ENCODE measurements at regions not wholly inside any gene's neighbourhood (a gene's known extent, or its start where the extent isn't known, plus 50 kb on each side); places are given as distances from the start of the nearest gene placed in this dataset.

GRCh38 chr1:96510391-96510790, 211.2 kb upstream of the PTBP2 start:
- TF ChIP-seq, protein P1, sequence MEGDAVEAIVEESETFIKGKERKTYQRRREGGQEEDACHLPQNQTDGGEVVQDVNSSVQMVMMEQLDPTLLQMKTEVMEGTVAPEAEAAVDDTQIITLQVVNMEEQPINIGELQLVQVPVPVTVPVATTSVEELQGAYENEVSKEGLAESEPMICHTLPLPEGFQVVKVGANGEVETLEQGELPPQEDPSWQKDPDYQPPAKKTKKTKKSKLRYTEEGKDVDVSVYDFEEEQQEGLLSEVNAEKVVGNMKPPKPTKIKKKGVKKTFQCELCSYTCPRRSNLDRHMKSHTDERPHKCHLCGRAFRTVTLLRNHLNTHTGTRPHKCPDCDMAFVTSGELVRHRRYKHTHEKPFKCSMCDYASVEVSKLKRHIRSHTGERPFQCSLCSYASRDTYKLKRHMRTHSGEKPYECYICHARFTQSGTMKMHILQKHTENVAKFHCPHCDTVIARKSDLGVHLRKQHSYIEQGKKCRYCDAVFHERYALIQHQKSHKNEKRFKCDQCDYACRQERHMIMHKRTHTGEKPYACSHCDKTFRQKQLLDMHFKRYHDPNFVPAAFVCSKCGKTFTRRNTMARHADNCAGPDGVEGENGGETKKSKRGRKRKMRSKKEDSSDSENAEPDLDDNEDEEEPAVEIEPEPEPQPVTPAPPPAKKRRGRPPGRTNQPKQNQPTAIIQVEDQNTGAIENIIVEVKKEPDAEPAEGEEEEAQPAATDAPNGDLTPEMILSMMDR (IDR thresholded peaks at IDR 0.05) = no peak
- no peak for TF ChIP-seq POLR2A (IDR thresholded peaks at IDR 0.05)
